Erythroblast (primary cell): ENCODE measurements at regions not wholly inside any gene's neighbourhood (a gene's known extent, or its start where the extent isn't known, plus 50 kb on each side); places are given as distances from the start of the nearest gene placed in this dataset.

ENCODE experiments used
- GATA1 ChIP-seq: IDR thresholded peaks from 2 replicates; pipeline ENCODE4 v1.6.1; 2011; ENCODE audit warnings: low read depth, mild to moderate bottlenecking, control low read depth, low read length, moderate library complexity
- POLR2A ChIP-seq: IDR thresholded peaks from 2 replicates; pipeline ENCODE4 v1.6.1; 2011; ENCODE audit warnings: mild to moderate bottlenecking, low read length

- no peak for TF ChIP-seq POLR2A
- TF ChIP-seq GATA1: no peak
Measured at GRCh38 chr17:34154961-34155730, 99.9 kb upstream of the CCL2 start.
